Kidney epithelial cell (primary cell): ENCODE measurements at regions not wholly inside any gene's neighbourhood (a gene's known extent, or its start where the extent isn't known, plus 50 kb on each side); places are given as distances from the start of the nearest gene placed in this dataset.

ENCODE experiments used
- DNase-seq: peaks from one replicate; pipeline ENCODE4 v3.0.0-alpha.2; 2010; ENCODE audit warnings: low read depth
- H3K27me3 ChIP-seq: 2 replicates; pipeline ENCODE4 v1.6.0; 2011; ENCODE audit warnings: low read length; ENCODE audit not compliant: control insufficient read depth, insufficient read depth
- H3K36me3 ChIP-seq: 2 replicates; pipeline ENCODE4 v1.5.1; 2011; ENCODE audit warnings: low read length; ENCODE audit not compliant: control insufficient read depth, insufficient read depth
- H3K4me3 ChIP-seq: 2 replicates; pipeline ENCODE4 v1.5.1; 2011; ENCODE audit warnings: low read depth, mild to moderate bottlenecking, control low read depth, low read length
- TF ChIP-seq, protein P1 (sequence below): IDR thresholded peaks from 2 replicates; pipeline ENCODE4 v1.5.1; 2011; ENCODE audit warnings: mild to moderate bottlenecking, moderate library complexity, low read length, control low read depth, inconsistent platforms; ENCODE audit not compliant: insufficient read depth, poor library complexity, severe bottlenecking

DNA sequence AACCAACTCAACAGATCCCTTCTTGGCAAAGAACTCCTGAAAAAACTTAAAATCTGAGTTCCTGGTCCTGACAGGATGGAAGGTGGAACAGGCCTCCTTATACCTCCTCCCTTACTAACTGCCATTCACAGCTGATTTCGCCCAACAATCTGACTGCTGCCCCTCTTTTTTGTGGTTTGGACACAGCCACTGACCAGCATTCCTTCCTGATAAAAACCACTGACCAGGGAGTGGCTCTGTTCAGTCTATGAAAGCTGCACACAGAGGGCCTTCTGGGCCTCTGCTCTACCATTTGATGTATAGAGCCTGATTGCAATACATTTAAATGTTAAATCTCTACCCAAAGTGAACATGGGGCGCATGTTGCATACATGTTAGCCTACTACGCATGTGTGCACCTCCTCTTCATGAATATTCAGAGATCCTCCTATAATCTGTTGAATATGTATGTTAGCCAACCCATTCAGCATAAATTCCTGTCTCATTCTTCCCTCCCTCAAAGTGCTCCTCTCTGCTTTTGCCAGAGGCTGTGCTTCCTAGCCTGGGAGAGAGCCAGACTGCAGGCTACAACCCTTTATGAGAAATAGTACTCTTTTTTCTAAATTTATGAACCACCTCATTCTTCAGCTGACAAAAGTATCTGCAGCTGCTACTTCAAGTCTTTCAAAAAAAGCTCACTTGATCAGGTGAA lies 93.7 kb upstream of the MRPS30 start:
- TF ChIP-seq, protein P1, sequence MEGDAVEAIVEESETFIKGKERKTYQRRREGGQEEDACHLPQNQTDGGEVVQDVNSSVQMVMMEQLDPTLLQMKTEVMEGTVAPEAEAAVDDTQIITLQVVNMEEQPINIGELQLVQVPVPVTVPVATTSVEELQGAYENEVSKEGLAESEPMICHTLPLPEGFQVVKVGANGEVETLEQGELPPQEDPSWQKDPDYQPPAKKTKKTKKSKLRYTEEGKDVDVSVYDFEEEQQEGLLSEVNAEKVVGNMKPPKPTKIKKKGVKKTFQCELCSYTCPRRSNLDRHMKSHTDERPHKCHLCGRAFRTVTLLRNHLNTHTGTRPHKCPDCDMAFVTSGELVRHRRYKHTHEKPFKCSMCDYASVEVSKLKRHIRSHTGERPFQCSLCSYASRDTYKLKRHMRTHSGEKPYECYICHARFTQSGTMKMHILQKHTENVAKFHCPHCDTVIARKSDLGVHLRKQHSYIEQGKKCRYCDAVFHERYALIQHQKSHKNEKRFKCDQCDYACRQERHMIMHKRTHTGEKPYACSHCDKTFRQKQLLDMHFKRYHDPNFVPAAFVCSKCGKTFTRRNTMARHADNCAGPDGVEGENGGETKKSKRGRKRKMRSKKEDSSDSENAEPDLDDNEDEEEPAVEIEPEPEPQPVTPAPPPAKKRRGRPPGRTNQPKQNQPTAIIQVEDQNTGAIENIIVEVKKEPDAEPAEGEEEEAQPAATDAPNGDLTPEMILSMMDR = no peak
- Histone ChIP-seq H3K36me3 (no peaks in the 10 kb centered on the region), H3K4me3 (no peak overlapping the region), H3K27me3 (no peaks in the 10 kb centered on the region)
- DNase-seq = no peak

DNA sequence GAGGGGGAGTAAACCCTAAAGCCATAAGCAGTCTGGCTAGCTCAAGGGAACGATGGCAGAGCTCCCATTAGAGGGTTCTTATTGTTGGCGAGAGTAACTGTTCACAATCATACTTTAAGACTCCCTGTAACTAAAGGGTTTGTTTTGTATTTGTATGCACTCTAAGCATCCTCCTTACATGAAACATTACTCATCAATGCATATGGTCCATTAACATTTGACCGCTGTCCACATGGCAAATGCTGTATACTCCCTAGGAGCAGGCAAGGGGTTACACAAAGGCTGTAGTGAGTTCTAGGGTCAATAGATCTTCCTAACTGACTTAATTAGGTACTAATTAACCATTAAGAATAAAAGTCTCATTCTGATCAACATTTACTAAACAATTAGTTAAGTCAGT lies 95.3 kb upstream of the MRPS30 start:
- TF ChIP-seq, protein P1 = no peak
- H3K27me3 ChIP-seq = no peaks in the 10 kb centered on the region
- no peak overlapping the region for H3K4me3 ChIP-seq
- no peak for DNase-seq
- no peaks in the 10 kb centered on the region for H3K36me3 ChIP-seq

DNA sequence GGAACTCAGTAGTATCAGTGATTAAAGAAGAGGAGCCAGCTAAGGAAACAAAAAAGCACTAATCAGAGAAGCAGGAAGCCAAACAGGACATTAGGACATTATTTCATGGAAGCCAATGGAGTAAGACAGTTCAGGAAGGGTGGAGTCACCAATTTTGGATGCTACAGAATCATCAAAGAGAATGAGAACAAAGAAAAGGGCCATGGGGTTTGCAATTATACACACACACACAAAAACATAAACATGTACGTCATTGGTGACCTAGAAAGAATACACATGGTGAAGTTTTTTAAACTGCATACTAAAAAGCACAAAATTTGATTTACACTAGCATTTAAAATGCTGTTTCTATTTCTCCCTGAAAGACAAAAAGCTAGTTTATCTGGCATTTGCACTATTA lies 96.8 kb upstream of the MRPS30 start:
- no peak for DNase-seq
- Histone ChIP-seq H3K27me3 (no peaks in the 10 kb centered on the region), H3K4me3 (no peak overlapping the region), H3K36me3 (no peaks in the 10 kb centered on the region)
- TF ChIP-seq, protein P1 = no peak

DNA sequence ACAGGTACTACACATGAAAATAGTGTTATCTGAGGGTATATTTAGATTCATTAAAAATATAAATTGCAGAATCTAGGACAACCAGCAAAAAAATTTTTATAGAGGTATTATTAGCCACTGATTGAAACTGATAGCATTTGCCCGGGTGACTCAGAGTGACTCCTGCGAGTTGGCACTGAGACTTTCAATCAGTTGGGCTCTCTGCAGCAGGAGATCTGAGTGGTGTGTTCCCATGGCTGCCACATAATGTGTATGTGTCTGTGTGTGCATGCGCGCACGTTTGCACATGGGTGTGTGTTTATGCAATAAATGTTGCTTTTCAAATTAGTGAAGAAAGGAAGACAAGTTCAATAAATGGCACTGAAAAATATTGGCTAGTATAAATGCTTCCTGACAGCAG lies 100.1 kb upstream of the MRPS30 start:
- DNase-seq = no peak
- Histone ChIP-seq H3K36me3 (no peaks in the 10 kb centered on the region), H3K4me3 (no peak overlapping the region), H3K27me3 (no peaks in the 10 kb centered on the region)
- TF ChIP-seq, protein P1 = no peak

DNA sequence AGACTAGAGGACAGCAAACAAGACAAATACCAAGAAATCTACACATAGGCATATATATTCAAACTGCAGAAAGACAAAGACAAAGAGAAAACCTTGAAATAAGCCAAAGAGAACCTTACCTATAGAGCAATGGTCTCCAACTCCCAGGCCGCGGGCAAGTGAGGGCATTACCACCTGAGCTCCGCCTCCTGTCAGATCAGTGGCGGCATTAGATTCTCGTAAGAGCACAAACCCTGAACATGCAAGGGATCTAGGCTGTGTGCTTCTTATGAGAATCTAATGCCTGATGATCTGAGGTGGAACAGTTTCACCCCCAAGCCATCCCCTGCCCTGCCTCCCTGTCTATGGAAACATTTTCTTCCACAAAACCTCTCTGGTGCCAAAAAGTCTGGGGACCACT lies 101.0 kb upstream of the MRPS30 start:
- H3K4me3 ChIP-seq = no peak overlapping the region
- no peak for DNase-seq
- TF ChIP-seq, protein P1 = no peak

DNA sequence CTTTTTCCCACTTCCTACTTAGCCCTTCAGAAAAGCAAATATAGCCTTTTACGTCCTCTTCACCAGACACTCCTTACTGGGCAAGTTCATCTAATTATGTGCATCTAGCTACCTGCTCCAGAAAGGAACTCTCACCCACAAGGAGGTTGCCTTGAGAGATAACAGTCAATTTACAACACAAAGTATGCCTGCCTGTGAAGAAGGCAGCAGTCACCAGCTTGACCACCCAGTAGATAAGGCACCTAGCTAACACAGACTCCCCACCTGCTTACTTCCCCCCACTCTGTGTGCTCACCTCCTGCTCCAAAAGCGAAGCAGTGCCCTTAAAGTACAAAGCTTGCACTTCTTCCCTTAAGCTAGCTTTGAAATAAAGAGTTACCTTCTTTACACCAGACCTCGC lies 111.7 kb upstream of the MRPS30 start:
- no peak overlapping the region for H3K4me3 ChIP-seq
- H3K27me3 ChIP-seq = no peaks in the 10 kb centered on the region
- TF ChIP-seq, protein P1 = no peak
- H3K36me3 ChIP-seq = no peaks in the 10 kb centered on the region
- no peak for DNase-seq

More for the DNA sequence above, 101.0 kb upstream of the MRPS30 start:
- no peaks in the 10 kb centered on the region for H3K36me3 ChIP-seq
- H3K27me3 ChIP-seq = no peaks in the 10 kb centered on the region
